Fibroblast of mammary gland (primary cell): ENCODE measurements at regions not wholly inside any gene's neighbourhood (a gene's known extent, or its start where the extent isn't known, plus 50 kb on each side); places are given as distances from the start of the nearest gene placed in this dataset.

Experiments
- DNase-seq: peaks from one replicate; pipeline ENCODE4 v3.0.0-alpha.2; 2010; ENCODE audit warnings: low read depth
- H3K4me3 ChIP-seq: 2 replicates; pipeline ENCODE4 v1.5.1; 2011; ENCODE audit warnings: low read depth, mild to moderate bottlenecking, low read length, moderate library complexity; ENCODE audit not compliant: control insufficient read depth
- CTCF ChIP-seq: conservative IDR thresholded peaks from 2 replicates; pipeline ENCODE4 v1.5.1; 2011; ENCODE audit warnings: low read depth, low read length, inconsistent platforms; ENCODE audit not compliant: control insufficient read depth, insufficient read depth

GRCh38 chr3:115388166-115388565 lies 235.1 kb upstream of the GAP43 start:
- H3K4me3 ChIP-seq, result no peak overlapping the region
- TF ChIP-seq CTCF, result no peak
- peak; percentile 6 for DNase-seq

GRCh38 chr3:115388811-115389210 lies 234.5 kb upstream of the GAP43 start:
- DNase-seq, result peak; percentile 18
- no peak overlapping the region for H3K4me3 ChIP-seq
- TF ChIP-seq CTCF, result no peak

- no peak for DNase-seq
- TF ChIP-seq CTCF, result no peak
Observed at GRCh38 chr3:115396801-115397200, 226.5 kb upstream of the GAP43 start.

GRCh38 chr3:115397433-115397832 lies 225.9 kb upstream of the GAP43 start:
- peak; percentile 64 for DNase-seq
- TF ChIP-seq CTCF, result no peak
- no peak overlapping the region for H3K4me3 ChIP-seq

More at GRCh38 chr3:115396801-115397200, 226.5 kb upstream of the GAP43 start:
- H3K4me3 ChIP-seq, result no peak overlapping the region

- DNase-seq, result no peak
- no peak for TF ChIP-seq CTCF
- H3K4me3 ChIP-seq, result no peak overlapping the region
Observed at GRCh38 chr3:115398506-115398905, 224.8 kb upstream of the GAP43 start.

GRCh38 chr3:115399750-115400149 lies 223.6 kb upstream of the GAP43 start:
- no peak overlapping the region for H3K4me3 ChIP-seq
- TF ChIP-seq CTCF, result no peak
- peak; percentile 4 for DNase-seq

- TF ChIP-seq CTCF, result no peak
- peak; percentile 86 for DNase-seq
- no peak overlapping the region for H3K4me3 ChIP-seq
Observed at GRCh38 chr3:115401298-115401697, 222.0 kb upstream of the GAP43 start.
